Kidney epithelial cell (primary cell): ENCODE measurements at regions not wholly inside any gene's neighbourhood (a gene's known extent, or its start where the extent isn't known, plus 50 kb on each side); places are given as distances from the start of the nearest gene placed in this dataset.

Source experiments
- DNase-seq: peaks from one replicate; pipeline ENCODE4 v3.0.0-alpha.2; 2010; ENCODE audit warnings: low read depth
- H3K27me3 ChIP-seq: 2 replicates; pipeline ENCODE4 v1.6.0; 2011; ENCODE audit warnings: low read length; ENCODE audit not compliant: control insufficient read depth, insufficient read depth
- H3K36me3 ChIP-seq: 2 replicates; pipeline ENCODE4 v1.5.1; 2011; ENCODE audit warnings: low read length; ENCODE audit not compliant: control insufficient read depth, insufficient read depth
- H3K4me3 ChIP-seq: 2 replicates; pipeline ENCODE4 v1.5.1; 2011; ENCODE audit warnings: low read depth, mild to moderate bottlenecking, control low read depth, low read length
- TF ChIP-seq, protein P1 (sequence below): IDR thresholded peaks from 2 replicates; pipeline ENCODE4 v1.5.1; 2011; ENCODE audit warnings: mild to moderate bottlenecking, moderate library complexity, low read length, control low read depth, inconsistent platforms; ENCODE audit not compliant: insufficient read depth, poor library complexity, severe bottlenecking

DNA sequence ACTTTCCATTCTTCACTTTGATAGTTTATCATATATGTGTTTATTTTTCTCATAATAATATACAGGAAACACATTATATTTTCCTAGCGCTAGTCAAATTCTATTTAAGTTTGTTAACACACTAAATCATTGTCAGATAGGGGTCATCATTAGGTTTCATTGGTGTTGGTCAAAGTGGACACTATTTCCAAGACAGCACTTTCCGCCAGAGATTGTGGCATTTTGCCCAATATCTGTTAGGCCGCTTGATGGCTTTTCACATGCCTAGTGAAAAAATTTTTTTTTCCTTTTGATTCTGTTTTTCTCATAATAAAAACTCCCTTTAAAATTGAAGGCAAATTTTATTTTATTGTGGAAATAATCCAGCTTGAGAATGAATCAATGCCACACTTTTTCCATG is 495.4 kb upstream of the AKR1E2 start:
- no peaks in the 10 kb centered on the region for H3K36me3 ChIP-seq
- no peak overlapping the region for H3K4me3 ChIP-seq
- no peaks in the 10 kb centered on the region for H3K27me3 ChIP-seq
- DNase-seq, result no peak
- TF ChIP-seq, protein P1, sequence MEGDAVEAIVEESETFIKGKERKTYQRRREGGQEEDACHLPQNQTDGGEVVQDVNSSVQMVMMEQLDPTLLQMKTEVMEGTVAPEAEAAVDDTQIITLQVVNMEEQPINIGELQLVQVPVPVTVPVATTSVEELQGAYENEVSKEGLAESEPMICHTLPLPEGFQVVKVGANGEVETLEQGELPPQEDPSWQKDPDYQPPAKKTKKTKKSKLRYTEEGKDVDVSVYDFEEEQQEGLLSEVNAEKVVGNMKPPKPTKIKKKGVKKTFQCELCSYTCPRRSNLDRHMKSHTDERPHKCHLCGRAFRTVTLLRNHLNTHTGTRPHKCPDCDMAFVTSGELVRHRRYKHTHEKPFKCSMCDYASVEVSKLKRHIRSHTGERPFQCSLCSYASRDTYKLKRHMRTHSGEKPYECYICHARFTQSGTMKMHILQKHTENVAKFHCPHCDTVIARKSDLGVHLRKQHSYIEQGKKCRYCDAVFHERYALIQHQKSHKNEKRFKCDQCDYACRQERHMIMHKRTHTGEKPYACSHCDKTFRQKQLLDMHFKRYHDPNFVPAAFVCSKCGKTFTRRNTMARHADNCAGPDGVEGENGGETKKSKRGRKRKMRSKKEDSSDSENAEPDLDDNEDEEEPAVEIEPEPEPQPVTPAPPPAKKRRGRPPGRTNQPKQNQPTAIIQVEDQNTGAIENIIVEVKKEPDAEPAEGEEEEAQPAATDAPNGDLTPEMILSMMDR, result no peak

DNA sequence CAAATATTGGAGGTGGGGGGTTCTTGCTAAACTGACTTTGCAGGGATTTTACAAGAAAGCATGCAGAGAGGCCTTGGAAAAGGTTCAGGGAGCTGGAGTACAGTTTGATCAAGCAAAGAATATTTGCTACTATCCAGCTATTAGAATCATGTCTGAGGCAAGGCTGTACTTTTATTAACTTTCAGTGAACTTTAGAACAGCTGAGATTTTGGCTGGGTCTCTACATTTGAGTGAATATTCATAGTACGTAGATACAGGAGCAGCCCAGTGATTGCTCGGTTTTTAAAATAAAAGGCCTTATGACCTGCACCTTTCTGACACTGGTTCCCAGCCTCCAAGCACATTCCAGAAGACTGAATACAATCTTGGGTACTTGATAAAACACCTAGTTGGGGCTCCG is 496.8 kb upstream of the AKR1E2 start:
- TF ChIP-seq, protein P1, result no peak
- no peak for DNase-seq
- H3K36me3 ChIP-seq, result no peaks in the 10 kb centered on the region
- no peaks in the 10 kb centered on the region for H3K27me3 ChIP-seq
- H3K4me3 ChIP-seq, result no peak overlapping the region

DNA sequence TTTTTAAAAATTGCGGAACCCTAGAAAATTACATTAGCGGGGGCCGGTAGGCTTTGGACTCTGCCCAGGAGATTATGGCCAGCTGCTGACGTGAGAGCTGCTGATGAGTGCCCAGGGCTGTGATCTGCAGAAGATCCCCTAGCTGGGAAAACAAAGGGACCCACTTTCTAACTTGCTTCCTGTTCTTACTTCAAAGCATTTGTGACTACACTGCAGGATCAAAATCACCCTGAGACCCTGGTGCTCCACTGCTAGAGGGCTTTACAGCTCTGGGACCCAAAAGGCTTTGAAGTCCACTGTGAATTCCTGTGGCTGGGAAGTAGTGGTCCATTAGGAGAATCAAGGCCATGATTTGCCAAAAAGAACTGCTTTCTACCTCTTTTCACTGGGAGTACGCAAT is 499.4 kb upstream of the AKR1E2 start:
- no peak for DNase-seq
- H3K36me3 ChIP-seq, result no peaks in the 10 kb centered on the region
- TF ChIP-seq, protein P1, result no peak
- no peaks in the 10 kb centered on the region for H3K27me3 ChIP-seq
- no peak overlapping the region for H3K4me3 ChIP-seq

DNA sequence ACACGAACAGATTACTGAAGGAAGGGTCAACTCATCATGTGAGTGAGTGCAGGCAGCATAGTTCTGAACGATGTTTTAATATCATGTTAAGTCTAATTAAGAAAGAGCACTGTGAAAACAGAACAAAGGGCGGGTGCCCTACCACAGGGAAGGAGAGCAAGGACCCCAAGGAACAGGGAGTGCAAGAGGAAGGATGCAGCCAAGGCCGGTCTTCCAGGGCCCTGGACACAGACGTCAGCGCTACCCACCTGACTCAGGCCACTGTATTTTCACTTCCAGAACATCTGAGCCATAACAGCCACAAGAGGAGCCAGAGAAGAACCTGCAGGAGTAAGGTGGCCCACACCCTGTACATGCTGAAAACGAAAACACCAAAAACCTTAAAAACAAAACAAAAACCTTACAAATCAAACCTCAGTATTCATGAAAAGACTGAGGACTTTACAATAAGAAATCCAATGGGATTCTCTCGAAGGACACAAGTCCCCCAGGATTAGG is 506.1 kb upstream of the AKR1E2 start:
- Histone ChIP-seq H3K27me3 (no peaks in the 10 kb centered on the region), H3K4me3 (no peak overlapping the region), H3K36me3 (no peaks in the 10 kb centered on the region)
- TF ChIP-seq, protein P1, result no peak
- DNase-seq, result no peak

DNA sequence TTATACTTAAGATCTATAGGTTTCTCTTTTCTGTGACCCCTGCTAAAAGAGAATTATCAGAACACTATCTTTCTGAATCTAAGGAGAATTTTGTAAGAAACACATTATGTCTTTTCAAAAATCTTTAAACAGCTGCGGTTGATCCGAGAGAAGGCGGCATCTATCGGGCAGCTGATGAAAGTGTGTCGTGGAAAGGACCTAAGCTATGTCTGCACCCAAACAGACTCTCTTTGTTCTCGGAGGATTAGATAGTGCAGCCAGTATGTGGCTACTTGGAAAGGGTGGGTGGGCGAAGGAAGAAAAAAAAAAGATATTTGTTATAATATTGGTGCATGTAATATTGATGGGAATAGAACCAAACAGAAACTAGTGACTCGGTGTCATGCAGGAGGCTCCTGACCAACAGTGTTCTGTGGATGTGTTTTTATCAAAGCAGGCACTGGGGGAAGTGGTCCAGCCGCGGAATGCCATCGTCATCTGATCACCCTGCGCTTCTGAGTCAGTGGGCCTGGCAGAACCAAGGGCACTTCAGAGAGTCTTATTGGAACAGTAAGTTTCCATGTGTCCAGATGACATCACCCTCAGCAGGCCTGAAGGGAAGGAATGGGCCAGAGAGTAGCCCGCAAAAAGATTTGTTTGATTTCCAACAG is 509.7 kb upstream of the AKR1E2 start:
- H3K27me3 ChIP-seq, result no peaks in the 10 kb centered on the region
- H3K4me3 ChIP-seq, result no peak overlapping the region
- H3K36me3 ChIP-seq, result no peaks in the 10 kb centered on the region
- TF ChIP-seq, protein P1, result no peak
- DNase-seq, result no peak

DNA sequence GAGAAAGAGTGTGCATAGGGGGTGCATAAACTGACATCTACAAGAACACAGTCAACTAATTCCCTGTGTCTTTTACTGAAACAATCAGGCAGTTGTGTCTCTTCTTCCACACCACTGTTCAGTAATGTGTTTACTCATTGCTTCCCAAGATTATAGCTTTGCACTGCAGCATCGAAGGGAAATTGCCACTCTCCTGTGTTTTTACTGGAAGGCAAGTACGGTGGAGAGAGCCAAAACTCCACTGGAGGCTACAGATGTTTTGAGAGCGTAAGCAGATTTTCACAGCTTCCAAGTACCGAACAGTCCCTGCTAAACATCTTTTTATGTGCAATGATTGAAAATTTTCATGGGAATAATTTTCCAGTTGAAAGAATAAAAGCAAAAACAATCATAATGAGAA is 510.5 kb upstream of the AKR1E2 start:
- no peaks in the 10 kb centered on the region for H3K27me3 ChIP-seq
- TF ChIP-seq, protein P1, result no peak
- no peak overlapping the region for H3K4me3 ChIP-seq
- no peaks in the 10 kb centered on the region for H3K36me3 ChIP-seq
- DNase-seq, result no peak
